HG03521 (cell line): ENCODE measurements at regions not wholly inside any gene's neighbourhood (a gene's known extent, or its start where the extent isn't known, plus 50 kb on each side); places are given as distances from the start of the nearest gene placed in this dataset.
"Not testable (repeated sequence)": the region's sequence is repeated elsewhere in the genome, so short reads cannot be mapped to it uniquely, and the experiment has no call there.

Experiments used
- ATAC-seq: cut with Tn5 transposase; IDR thresholded peaks from one replicate; pipeline ENCODE4 v1.9.1; 2021; ENCODE audit warnings: mild to moderate bottlenecking, moderate library complexity; ENCODE audit not compliant: unreplicated experiment

DNA sequence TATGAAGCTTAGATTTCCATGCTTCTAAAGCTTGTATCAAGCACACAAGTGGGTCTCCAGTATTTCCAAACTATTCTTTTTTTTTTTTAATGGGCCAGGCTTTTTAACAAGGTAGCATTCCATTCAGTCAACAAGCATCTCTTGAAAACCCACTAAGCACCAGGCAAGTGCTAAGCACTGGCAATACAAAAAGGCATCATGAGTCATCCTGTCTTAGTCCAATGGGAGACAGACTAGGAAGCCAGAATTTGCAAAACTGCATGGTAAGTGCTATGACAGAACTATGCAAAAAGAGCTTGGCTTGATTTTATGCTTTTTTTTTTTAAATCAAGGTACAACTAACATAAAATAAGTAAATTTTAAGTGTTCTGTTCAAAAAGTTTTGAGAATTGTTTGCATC lies 109.3 kb upstream of the DST start:
- no peak for ATAC-seq

DNA sequence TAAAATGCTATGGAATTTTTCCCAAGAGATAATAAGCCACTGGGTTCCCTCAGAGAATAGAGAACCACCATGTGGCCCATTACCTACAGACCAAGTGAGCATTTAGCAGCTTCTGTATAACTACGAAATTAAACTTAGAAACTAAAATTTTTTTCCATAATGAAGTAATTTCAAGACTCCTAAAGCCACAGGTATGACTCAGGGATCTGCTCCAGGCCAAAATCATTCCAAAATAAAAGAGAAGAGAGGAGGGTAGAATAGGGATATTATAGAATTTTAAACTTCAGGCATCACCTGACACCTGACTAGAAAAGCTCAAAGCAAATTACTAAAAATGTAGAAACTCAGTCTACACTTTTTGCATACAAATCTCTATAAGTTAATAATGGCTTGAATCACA lies 108.9 kb upstream of the DST start:
- ATAC-seq = no peak

DNA sequence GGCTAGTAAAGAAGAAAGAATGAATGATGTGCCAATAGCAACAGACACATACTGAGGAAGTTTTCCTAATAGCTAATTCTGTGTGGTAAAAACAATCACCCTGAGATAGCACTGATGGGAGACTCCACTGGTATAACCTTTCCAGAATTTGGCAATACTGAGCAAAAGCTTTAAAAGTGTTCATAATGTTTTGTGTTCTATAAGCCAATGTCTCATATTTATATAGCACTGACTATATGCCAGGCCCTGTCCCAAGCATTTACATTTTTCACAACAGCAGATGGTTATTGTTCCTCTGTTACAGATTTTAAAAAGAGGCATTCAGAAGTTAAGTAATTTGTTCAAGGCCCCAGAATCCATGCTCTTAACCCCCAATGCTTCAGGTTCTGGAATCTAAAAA lies 108.0 kb upstream of the DST start:
- ATAC-seq = no peak

DNA sequence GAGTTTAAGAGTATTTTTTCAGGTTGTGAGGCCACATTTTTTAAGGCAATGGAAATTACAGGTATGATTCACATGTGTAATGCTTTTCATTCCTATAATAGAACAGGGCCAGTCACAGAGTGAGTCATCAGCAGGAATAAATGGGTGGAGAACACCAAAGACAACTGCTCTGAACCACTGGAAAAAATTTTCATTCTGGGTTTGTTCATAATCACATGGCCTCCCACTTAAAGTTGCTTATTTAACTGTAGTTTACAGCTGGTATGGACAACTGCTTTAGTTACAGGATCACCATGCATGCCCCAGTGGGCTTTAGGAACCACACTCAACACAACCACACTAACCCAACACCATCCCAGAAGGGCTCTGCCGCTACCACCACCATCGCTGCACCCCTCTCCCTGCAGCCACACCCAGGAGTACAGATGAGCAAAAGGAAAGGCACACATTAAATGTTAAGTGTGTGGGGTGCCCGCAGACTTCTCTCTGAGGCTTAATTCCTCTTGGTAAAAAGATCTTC lies 107.0 kb upstream of the DST start:
- no peak for ATAC-seq

DNA sequence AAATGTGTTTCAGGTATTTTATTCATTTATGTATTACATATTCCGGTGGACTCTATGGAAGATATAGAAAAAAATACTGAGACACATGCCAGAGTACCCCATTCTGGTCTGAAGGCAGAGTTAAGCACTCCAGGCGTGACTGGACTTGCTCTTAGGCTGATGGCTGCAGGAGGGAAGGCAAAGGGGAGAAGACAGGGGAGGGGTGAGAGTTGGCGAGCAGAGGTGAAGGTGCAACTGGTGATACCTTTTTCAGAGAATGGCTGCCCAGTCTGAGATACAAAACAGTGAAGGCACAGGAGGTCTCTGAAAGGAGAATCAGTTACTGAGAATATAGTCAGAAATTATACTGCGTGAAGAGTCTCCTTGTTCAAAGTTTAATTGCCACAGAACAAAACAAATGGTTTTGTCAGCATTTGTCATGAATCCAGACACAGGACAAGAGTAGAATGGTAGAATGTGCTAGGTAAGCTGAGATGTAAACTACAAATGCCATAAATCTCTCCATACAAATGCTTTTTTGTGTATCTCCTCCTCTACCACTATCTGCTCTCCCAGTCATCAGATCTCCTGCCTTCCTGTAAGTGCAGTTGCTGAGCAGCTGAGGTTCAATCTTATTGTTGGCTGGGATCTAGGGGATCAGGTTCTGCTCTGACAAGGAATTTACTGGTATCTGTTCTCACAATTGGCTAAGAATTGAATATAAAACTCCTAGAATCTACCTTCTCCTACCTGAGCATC lies 104.2 kb upstream of the DST start:
- no peak for ATAC-seq

DNA sequence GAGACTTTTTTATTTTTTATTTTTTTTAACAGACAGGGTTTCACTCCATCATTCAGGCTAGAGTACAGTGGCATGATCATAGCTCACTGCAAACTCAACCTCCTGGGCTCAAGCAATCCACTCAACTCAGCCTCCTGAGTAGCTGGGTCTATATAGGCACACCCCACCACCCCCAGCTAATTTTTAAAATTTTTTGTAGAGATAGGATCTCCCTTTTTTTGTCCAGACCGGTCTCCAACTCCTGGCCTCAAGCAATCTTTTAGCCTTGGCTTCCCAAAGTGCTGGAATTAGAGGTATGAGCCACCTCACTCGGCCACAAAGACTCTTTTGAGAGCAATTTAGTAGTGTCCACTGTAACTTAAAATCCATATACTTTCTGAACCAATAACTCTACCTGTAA lies 103.3 kb upstream of the DST start:
- ATAC-seq = no peak

DNA sequence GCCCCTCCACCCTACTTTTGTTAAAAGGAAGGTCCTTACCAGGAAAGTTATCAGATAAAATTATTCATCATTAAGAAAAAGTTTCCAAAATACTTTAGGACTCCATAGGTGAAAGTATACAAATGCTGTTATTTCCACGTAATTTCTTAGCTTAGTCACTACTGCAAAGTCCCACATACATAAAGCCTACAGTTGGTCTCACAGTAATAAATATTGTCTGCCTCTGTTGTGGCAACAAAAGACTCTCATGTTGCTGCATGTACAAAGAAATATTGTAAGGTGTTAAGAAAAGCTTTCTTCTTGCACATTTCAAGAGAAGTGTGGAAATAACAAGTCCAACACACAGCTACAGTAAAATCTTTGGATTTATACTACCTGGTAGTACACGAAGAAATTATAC lies 102.4 kb upstream of the DST start:
- no peak for ATAC-seq

DNA sequence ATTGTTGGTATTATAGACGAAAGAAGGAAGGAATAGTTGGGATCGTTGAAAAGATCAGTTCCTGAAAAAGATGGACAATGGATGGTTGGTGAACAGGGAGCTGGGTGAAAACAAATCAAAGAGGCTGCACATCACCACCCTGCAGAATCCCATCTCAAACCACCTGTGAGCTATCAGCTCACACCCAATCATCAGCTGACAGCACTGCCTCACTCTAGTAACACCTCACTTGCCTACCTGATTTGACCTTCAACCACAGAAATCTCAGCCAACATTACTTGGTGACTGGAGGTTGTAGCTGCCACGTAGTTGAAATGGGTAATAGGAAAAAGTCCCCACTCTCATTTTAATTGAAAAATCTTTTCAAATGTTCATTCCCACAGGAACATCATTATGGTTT lies 101.8 kb upstream of the DST start:
- ATAC-seq = no peak

DNA sequence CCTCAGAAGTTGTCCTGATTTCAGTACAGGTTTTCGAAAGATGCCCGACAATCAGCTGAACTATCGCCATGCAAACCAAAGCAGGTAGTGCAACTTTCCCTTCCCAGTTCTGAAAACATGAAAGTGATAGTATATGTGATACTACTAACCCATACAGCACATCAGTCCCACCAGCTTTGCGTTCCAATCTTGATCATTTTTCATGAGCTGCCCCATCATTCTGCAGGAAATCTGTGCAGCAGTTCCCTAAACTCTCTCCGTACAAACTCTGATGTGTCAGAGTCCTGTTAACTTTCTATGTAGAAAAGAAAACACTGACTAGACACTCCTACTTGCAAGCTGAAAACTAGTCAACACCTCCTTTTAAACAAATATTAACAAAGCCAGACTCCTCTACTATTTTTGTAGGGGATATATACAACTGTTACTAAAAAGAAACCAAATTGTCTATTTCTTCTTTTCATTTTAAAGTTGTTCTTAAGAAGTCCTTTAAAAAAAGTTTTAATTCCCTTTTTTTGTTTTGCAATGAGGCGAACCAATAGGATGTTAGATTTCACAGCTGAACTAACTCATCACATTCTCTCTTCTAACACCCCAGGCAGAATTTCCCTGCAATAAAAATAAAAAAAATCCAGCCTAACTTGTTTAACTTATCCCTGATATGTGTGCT lies 99.6 kb upstream of the DST start:
- ATAC-seq = no peak

DNA sequence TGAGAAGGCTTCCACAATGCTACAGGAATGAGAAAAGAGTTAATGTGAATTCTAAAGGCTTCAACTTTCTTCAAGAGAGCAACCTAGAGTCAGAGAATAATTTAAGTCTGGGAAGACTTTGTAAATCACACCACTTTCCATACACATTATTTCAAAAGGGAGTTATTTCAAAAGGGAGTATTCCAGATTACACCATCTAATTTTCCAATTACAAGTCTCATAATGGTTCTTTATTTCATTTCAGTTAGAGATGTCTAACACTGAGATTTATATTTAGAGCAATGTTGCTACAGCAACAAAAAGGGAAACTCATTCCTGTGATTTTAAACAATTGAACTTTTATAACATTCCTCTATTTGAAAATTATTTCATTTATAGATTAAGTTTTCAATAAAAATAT lies 98.8 kb upstream of the DST start:
- ATAC-seq = no peak

- ATAC-seq = no peak
These were observed 97.4 kb upstream of the DST start for GRCh38 chr6:56739836-56740815.

DNA sequence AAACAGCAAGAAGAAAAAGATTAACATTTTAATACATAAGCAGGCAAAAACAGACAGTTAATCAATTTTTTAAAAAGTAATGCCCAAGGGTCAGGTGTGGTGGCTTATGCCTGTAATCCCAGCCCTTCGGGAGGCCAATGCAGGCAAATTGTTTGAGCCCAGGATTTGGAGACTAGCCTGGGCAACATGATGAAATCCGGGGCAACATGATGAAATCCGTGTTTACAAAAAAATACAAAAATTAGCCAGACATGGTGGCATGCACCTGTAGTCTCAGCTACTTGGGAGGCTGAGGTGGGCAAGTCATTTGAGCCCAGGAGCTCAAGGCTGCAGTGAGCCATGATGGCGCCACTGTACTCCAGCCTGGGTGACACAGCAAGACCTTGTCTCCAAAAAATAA lies 94.1 kb upstream of the DST start:
- ATAC-seq = no peak

DNA sequence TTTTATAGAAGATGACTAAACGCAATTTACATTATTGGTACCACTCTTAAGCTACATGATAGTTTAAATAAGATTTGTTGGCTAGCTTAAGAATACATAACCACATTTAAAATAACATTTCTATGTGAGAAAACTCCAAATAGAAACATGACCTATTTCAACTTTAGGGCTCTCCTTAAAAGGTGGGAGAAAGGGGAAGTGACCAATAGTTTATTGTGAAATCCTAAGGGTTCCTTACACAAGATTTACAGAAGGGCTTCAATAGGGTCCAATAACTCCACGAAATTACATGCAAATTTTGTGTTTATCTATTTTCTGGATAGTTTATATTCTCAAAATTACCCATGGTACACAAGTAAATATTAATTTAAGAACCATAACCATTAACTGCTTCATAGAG lies 91.6 kb upstream of the DST start:
- ATAC-seq = no peak

- no peak for ATAC-seq
These were observed 90.6 kb upstream of the DST start for GRCh38 chr6:56733211-56733697.

- ATAC-seq = no peak
These were observed 89.8 kb upstream of the DST start for GRCh38 chr6:56732517-56732916.

DNA sequence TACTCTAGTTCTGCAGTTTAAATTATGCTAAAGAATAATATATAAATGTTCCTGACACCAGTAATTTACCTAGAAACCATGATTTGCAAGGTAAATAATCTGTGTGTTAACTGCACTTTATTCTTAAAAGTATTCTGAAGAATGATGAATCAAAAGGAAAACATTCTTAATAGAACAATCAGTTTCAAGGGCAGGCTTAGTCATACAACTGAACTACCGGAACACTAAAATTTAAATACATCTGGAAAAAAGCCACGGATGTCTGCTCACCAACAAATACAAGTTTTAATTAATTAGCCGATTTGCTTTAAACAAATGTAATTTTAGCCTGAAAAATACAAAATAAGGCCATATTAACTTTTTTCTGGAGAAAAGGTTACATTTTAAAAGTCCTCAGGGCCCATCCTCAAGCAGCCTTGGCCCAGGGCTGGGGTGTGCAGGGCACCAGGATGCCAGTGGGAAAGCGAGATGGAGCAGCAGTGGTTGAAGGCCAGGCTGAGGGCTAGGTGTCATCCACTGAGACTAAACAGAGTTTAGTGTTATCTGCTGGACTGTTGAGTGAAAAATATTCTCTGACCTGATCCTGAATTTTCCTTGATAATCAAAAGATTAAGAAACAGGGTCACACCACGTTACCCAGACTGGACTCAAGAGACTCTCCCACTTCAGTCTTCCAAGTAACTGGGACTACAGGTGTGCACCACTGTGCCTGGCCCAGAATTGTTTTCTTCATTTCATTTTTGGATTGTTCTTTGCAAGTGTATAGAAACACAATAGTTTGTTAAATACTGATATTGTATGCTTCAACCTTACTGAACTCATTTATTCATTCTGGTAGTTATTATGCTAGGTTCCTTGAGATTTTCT lies 88.2 kb upstream of the DST start:
- no peak for ATAC-seq

DNA sequence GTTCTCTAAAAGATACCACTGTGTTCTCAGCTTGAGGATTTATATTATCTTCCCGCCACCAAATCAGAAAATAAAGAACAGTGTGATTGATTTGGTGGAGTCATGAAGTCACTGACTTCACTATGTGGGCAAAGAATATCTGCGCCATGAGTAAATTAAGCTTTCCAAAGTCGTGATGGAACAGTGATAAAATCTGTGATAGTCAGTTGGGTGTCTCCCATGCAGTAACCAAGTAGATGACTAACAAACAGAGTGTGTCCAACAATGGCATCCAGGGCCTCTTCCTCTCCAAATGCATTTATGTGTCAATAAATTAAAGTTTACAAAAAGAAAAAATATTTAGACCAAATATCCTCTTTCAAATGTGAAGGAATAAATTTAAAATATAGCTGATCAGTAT lies 87.0 kb upstream of the DST start:
- no peak for ATAC-seq

- not testable (repeated sequence) for ATAC-seq
These were observed 86.5 kb upstream of the DST start for GRCh38 chr6:56729166-56729565.

DNA sequence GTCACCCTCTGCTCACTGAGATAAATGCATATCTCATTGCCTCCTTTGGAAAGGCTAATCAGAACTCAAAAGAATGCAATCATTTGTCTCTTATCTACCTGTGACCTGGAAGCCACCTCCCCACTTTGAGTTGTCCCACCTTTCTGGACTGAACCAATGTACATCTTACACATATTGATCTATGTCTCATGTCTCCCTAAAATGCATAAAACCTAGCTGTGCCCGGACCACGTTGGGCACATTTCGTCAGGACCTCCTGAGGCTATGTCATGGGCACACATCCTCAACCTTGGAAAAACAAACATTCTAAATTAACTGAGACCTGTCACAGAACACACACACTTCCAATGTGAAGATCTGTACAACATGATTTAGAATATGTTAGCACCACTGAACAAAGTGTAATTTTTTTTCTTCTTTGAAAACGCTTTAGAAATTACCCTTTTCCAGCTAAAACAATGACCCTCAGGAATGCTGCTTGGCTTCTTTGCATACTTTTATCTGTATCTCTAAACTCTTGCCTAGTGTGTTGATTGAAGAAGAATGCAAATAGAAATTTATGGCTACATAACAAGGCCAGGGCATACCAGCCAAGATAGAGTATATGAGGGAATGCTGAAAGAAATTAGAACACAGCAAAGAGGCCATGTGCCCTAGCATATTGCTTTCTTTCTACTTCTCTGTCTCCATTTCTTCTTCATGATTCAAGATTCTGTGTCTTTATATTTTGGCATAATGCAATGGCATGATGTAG lies 84.6 kb upstream of the DST start:
- no peak for ATAC-seq

DNA sequence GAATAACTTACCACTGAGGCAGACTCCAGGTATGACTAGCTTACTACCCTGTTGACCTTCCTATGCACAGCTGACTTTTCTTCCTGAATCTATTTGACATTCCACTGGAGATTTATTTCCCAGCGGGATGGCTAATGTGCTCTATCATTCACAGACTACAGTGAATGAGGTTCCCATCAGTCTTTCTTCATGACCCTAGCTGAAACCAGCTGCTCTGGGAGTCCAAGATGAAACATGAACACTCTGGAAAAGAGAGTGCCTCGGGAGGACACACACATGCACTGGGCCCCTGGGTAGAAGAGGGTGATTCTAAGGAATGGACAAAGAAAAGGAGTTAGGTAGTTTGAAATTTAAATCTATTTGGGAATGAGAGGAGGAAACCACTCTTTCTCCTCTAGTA lies 82.6 kb upstream of the DST start:
- no peak for ATAC-seq
